ENCODE measurements at regions not wholly inside any gene's neighbourhood (a gene's known extent, or its start where the extent isn't known, plus 50 kb on each side); places are given as distances from the start of the nearest gene placed in this dataset.
"Not testable (repeated sequence)": the region's sequence is repeated elsewhere in the genome, so short reads cannot be mapped to it uniquely, and the experiment has no call there.

- DNase-seq (ENCODE audit: low spot score) = no peak
Observed at GRCh38 chr7:118418433-118418832, 193.9 kb downstream of the ANKRD7 start.

- no peak for DNase-seq (ENCODE audit: low spot score)
Observed at GRCh38 chr7:118420888-118421287, 196.4 kb downstream of the ANKRD7 start.

DNA sequence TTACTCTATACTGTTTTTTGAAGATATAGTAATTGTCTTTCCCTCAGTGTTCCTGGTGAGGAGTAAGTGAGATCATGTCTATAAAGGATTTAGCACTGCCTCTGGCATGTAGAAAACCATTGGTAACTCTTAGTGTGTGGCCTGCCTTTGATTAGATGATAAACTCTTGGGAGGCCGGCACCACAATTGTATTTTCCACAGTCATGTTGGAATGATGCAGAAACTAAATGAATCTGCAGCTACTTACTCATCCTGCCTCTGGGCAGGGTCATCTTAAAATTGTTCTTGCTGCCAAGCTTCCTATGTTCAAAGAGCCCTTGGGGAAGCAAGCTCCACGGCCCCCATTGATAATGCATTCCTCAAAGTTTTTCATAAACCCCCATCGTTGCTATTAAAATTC lies 204.6 kb downstream of the ANKRD7 start:
- DNase-seq (ENCODE audit: low spot score) = no peak

GRCh38 chr7:118436663-118437062 lies 212.2 kb downstream of the ANKRD7 start:
- no peak for DNase-seq (ENCODE audit: low spot score)

- not testable (repeated sequence) for DNase-seq (ENCODE audit: low spot score)
Observed at GRCh38 chr7:118449030-118449429, 224.5 kb downstream of the ANKRD7 start.

GRCh38 chr7:118449797-118450567 lies 225.5 kb downstream of the ANKRD7 start:
- DNase-seq (ENCODE audit: low spot score) = no peak

- DNase-seq (ENCODE audit: low spot score) = no peak
Observed at GRCh38 chr7:118452128-118452527, 227.6 kb downstream of the ANKRD7 start.

DNA sequence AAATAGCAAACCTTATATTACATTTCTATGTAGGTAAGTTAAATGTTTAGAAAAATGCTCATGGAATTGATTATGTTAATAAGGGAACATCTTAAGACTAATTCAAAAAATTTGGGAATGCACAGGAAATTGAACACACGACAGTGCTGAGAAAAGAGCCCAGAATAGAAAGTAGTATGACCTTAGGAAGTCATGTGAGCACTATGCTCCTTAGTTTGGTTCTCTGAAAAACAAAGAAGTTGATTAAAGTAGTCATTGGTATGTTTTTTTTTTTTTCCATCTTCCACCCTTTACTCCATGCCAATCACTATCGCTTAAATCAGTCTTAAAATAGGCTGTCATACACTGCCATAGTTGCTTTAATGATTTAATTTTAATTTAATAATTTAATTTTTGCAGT lies 242.9 kb downstream of the ANKRD7 start:
- DNase-seq (ENCODE audit: low spot score) = no peak

DNA sequence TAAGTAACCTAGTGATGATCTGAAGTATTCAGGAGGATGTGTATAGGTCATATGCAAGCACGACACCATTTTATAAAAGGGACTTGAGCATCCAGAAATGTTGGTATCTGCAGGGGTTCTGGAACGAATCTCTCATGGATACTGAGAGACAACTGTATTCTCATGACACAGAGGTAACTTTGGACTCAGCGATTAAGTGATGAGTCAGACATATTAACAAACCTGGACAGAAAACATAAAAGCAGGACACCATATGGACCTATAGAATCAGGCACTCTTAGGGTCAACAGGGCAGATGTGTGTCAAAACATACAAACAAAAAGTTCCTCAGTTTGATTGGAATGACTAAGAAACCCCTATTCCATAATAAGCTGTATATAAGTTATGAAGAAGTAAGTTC lies 248.1 kb downstream of the ANKRD7 start:
- DNase-seq (ENCODE audit: low spot score) = no peak

DNA sequence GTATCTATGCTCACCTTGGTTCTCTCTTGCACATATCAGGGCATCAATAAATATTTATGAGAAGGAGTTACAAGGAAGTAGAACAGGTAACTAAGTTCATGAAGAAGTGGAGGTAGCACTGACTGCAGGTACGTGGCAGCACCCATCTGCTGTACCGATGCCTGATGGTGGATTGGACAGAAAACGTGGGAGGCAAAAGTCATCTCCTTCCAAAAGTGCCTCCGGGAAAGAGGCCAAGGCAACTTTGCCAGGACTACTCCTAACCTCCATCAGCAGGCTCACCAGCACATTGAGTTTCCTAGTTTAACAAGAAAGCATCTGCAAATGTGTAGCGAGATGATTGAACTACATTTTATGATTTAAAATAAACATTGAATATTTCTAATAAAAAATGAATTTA lies 248.8 kb downstream of the ANKRD7 start:
- no peak for DNase-seq (ENCODE audit: low spot score)

- no peak for DNase-seq (ENCODE audit: low spot score)
Observed at GRCh38 chr7:118476036-118476435, 251.5 kb downstream of the ANKRD7 start.

DNA sequence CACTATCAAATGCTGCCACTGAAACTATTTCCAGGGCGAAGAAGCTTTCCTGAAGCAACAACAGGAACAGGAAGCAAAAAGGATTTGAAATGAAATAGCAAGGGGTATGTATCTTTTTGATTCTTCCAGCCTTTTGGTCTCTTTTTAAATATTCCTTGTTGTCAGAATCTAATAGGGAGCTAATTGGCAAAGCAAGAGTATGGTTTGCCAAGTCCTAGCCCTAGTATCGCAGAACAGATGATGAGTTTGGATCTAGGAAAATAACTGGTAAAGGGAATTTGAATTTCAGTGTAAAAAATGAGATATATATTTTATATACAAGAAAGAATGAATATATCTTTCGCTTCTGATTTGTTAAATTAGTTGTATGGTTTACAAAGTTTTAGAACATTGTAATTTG lies 252.5 kb downstream of the ANKRD7 start:
- DNase-seq (ENCODE audit: low spot score) = no peak

DNA sequence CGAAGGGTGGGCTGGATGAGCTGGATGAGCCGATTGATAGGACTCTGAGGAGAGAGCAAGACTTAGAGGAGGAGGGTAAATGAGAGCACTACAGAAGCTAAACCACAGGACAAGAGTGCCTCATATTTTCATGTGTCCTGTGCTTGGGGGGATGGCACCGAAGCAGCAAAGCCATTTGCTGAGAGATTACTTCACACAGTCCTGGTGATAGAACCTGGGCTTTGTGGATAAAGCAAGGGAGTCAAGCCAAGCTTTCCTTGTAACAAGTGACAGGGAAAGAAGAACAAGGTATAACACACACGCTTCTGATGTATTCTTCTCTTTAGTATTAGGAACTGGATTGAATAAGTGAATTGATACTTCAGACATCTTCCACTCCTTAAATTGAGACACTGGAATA lies 253.7 kb downstream of the ANKRD7 start:
- no peak for DNase-seq (ENCODE audit: low spot score)

- no peak for DNase-seq (ENCODE audit: low spot score)
Observed at GRCh38 chr7:118478931-118479330, 254.4 kb downstream of the ANKRD7 start.

DNA sequence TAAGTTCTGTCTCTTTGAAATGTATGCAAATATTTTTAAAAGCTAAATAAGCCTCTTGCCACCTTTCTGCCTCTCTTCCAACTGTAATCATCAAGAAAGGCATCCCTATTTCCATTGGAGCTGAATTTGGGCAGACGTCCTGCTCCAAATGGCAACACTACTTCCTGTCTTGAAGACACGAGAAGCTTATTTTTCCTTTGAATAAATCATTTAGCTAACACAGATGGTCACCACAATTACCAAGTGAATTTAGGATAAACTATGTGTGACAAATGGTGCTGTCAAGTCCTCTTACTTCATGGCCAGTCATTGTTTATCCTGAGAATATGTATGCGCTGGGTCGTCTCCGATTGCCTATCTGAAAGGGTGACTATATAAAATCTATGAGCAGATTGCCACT lies 268.0 kb downstream of the ANKRD7 start:
- no peak for DNase-seq (ENCODE audit: low spot score)

DNA sequence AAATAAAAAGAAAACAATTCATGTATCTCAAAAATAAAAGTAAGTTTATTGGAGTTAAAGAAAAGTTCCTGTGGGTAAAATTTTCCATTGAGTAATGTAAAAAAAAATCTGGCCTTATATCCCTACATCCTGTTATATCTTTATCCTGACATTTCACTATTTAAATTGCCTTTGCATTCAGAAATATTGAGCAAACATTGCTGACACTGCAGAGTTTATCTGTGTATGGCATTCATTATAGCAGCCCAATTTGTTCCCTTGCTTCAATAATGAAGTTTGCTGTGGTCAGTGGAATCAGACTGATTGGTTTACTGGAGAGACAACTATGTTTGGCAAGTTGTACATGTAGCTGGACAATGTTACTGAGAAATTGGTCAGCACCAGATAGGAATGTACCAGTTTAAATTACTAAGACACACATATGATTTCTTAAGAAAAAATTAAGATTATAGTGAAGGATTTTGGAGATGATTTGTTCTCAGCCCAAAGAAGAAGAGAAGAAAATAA lies 271.7 kb downstream of the ANKRD7 start:
- no peak for DNase-seq (ENCODE audit: low spot score)

DNA sequence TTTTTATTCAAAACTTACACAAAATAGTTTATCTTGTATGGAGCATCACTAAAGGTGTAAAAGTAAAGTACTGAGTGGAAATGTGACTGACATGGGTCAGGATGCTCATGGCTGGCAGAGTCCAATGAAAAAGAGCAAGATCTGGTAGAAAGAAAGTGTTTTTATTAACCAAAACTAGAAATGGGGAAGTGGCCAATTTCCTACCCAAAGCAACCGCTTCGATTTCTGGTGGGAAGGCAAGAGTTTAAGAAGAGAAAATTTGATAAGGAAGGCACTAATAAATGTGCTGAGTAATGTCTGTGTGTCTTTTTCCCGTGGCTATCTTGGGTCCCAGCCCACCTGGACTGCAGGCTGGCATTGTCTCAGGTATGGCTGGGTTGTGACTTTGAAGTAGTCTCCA lies 277.7 kb downstream of the ANKRD7 start:
- no peak for DNase-seq (ENCODE audit: low spot score)

DNA sequence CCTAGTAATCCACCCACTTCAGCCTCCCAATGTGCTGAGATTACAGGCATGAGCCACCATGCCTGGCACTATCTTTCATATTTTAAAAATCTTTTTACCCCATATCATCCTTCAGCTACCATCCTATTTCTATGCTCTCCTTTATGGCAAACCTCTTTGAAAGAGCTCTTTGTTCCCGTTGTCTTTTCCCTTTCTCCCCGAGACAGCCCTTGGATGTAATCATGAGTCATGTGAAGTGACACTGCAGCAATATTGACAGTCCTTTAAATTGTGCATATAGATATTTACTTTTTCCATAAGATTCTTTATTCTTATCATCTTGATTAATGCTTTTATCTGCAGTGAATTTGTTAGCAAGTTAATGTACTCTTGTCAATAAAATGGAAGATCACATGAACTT lies 286.6 kb downstream of the ANKRD7 start:
- DNase-seq (ENCODE audit: low spot score) = no peak

DNA sequence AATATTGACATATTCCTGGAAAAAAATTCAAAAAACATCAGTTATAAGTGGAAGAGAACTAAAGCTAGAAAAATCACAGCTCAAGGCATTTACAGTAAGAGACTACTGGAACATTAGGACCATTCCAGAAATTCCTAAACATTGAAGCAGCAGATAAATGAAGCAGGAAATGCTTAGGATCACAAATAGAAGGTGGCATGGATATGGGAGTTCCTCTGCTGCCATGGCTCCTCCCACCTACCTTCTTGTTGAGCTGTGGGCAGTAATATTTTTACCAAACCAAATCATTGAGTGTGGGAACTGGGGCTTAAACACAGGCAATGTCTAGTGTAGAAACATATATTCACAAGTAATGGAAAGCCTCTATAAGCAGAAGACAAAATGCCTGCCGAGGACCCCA lies 292.8 kb downstream of the ANKRD7 start:
- DNase-seq (ENCODE audit: low spot score) = no peak

- DNase-seq (ENCODE audit: low spot score) = no peak
Observed at GRCh38 chr7:118525020-118525419, 300.5 kb downstream of the ANKRD7 start.

GRCh38 chr7:118531566-118531965 lies 307.1 kb downstream of the ANKRD7 start:
- no peak for DNase-seq (ENCODE audit: low spot score)

DNA sequence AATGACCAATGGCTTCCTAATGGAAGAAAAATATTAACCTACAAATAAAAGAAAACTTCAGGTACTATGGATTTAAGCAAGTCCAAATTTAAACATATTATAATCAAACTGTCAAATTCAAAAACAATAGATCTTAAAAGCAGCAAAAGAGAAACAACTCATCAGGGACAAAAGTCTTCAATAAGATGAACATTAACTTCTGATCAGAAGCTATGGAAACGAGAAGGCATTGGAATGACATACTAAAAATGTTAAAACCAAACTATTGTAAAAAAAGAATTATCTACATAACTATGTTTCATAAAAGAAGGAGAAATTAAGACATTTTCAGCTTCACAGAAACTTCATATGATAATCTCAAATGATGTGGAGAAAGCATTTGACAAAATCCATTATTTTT lies 334.7 kb downstream of the ANKRD7 start:
- no peak for DNase-seq (ENCODE audit: low spot score)

- DNase-seq (ENCODE audit: low spot score) = no peak
Observed at GRCh38 chr7:118563311-118563710, 338.8 kb downstream of the ANKRD7 start.

GRCh38 chr7:118572604-118573003 lies 348.1 kb downstream of the ANKRD7 start:
- no peak for DNase-seq (ENCODE audit: low spot score)

All from ureter (tissue), 1 donor.